GM23338 (cell line): ENCODE measurements at regions not wholly inside any gene's neighbourhood (a gene's known extent, or its start where the extent isn't known, plus 50 kb on each side); places are given as distances from the start of the nearest gene placed in this dataset.

ENCODE experiments used
- ATAC-seq: fragments of 200-7000 bp; cut with Tn5 transposase; 3 replicates; pipeline ENCODE4 v1.9.1; 2020
- DNase-seq: peaks from one replicate; pipeline ENCODE4 v3.0.0-alpha.2; 2015; ENCODE audit warnings: low spot score
- H2AFZ ChIP-seq: fragments of 200-600 bp; sonication (generic); 2 replicates; pipeline ENCODE4 v1.8.0; 2016; ENCODE audit warnings: antibody characterized with exemption, mild to moderate bottlenecking, moderate library complexity
- H3F3A ChIP-seq: fragments of 200-600 bp; sonication (generic); replicated peaks from 2 replicates; pipeline ENCODE4 v1.8.0; 2017; ENCODE audit warnings: antibody characterized with exemption, mixed run types, low read depth
- H3K27ac ChIP-seq: fragments of 200-600 bp; sonication (generic); 2 replicates; pipeline ENCODE4 v1.6.1; 2016; ENCODE audit warnings: low read depth
- H3K27me3 ChIP-seq: fragments of 200-600 bp; sonication (generic); 2 replicates; pipeline ENCODE4 v1.8.0; 2016; ENCODE audit warnings: mild to moderate bottlenecking, mixed run types, moderate library complexity; ENCODE audit not compliant: insufficient read depth
- H3K36me3 ChIP-seq: fragments of 200-600 bp; sonication (generic); 2 replicates; pipeline ENCODE4 v1.8.0; 2016; ENCODE audit warnings: mild to moderate bottlenecking; ENCODE audit not compliant: insufficient read depth
- H3K4me1 ChIP-seq: fragments of 200-600 bp; sonication (generic); 2 replicates; pipeline ENCODE4 v1.8.0; 2016; ENCODE audit warnings: mild to moderate bottlenecking, moderate library complexity; ENCODE audit not compliant: insufficient read depth
- H3K4me2 ChIP-seq: fragments of 200-600 bp; sonication (generic); 2 replicates; pipeline ENCODE4 v1.7.1; 2017; ENCODE audit warnings: mixed run types
- H3K4me3 ChIP-seq: fragments of 200-600 bp; sonication (generic); 2 replicates; pipeline ENCODE4 v1.6.1; 2016; ENCODE audit warnings: mixed run types
- H3K79me2 ChIP-seq: fragments of 200-600 bp; sonication (generic); replicated peaks from 2 replicates; pipeline ENCODE4 v1.8.0; 2017; ENCODE audit warnings: mild to moderate bottlenecking; ENCODE audit not compliant: insufficient read depth
- H3K9me2 ChIP-seq: fragments of 200-600 bp; sonication (generic); 2 replicates; pipeline ENCODE4 v1.8.0; 2017; ENCODE audit not compliant: insufficient read depth
- H4K20me1 ChIP-seq: fragments of 200-600 bp; sonication (generic); replicated peaks from 2 replicates; pipeline ENCODE4 v1.8.0; 2017; ENCODE audit warnings: mild to moderate bottlenecking; ENCODE audit not compliant: insufficient read depth
- H3K27ac Mint-ChIP-seq: 2 replicates; pipeline ENCODE4 v1.8.0; 2020; ENCODE audit warnings: inconsistent platforms, mild to moderate bottlenecking, moderate library complexity, mixed read lengths
- H3K27me3 Mint-ChIP-seq: 3 replicates; pipeline ENCODE4 v1.8.0; 2022; ENCODE audit warnings: low read depth, mild to moderate bottlenecking, moderate library complexity, mixed read lengths, inconsistent platforms; ENCODE audit not compliant: insufficient read depth, poor library complexity
- H3K36me3 Mint-ChIP-seq: 3 replicates; pipeline ENCODE4 v1.8.0; 2021; ENCODE audit warnings: low read depth, mild to moderate bottlenecking, inconsistent platforms, moderate library complexity, mixed read lengths
- H3K4me1 Mint-ChIP-seq: 3 replicates; pipeline ENCODE4 v1.8.0; 2020; ENCODE audit warnings: mild to moderate bottlenecking, inconsistent platforms, mixed read lengths
- H3K4me3 Mint-ChIP-seq: 3 replicates; pipeline ENCODE4 v1.8.0; 2021; ENCODE audit warnings: moderate library complexity, mild to moderate bottlenecking, inconsistent platforms, mixed read lengths
- H3K9me3 Mint-ChIP-seq: 3 replicates; pipeline ENCODE4 v1.8.0; 2020; ENCODE audit warnings: moderate library complexity, mild to moderate bottlenecking, inconsistent platforms, mixed read lengths
- CREB1 ChIP-seq: fragments of 250-450 bp; sonication (Bioruptor Pico); IDR thresholded peaks from 2 replicates; pipeline ENCODE4 v1.5.0; 2020; ENCODE audit warnings: low read depth, mild to moderate bottlenecking, moderate library complexity
- EZH2phosphoT487 ChIP-seq: fragments of 200-600 bp; sonication (generic); IDR thresholded peaks from one replicate; pipeline ENCODE4 v1.8.1; 2018; ENCODE audit warnings: antibody characterized with exemption; ENCODE audit not compliant: unreplicated experiment
- JUNB ChIP-seq: IDR thresholded peaks from one replicate; pipeline ENCODE4 v1.6.1; 2016; ENCODE audit warnings: antibody characterized with exemption; ENCODE audit not compliant: unreplicated experiment
- NANOG ChIP-seq: IDR thresholded peaks from 2 replicates; pipeline ENCODE4 v1.6.1; 2016; ENCODE audit warnings: antibody characterized with exemption, borderline replicate concordance
- POLR2AphosphoS5 ChIP-seq: IDR thresholded peaks from 2 replicates; pipeline ENCODE4 v1.6.1; 2016; ENCODE audit warnings: antibody characterized with exemption, low read depth
- STAT1 ChIP-seq: IDR thresholded peaks from one replicate; pipeline ENCODE4 v1.6.1; 2016; ENCODE audit warnings: antibody characterized with exemption; ENCODE audit not compliant: unreplicated experiment
- ZNF114 ChIP-seq: fragments of 250-450 bp; sonication (Bioruptor Pico); IDR thresholded peaks from 2 replicates; pipeline ENCODE4 v1.5.0; 2020; ENCODE audit warnings: mild to moderate bottlenecking, moderate library complexity
- ZNF331 ChIP-seq: fragments of 250-450 bp; sonication (Bioruptor Pico); IDR thresholded peaks from 2 replicates; pipeline ENCODE4 v1.5.0; 2020; ENCODE audit warnings: low read depth, mild to moderate bottlenecking, moderate library complexity
- TF ChIP-seq, protein P1 (sequence below): IDR thresholded peaks from one replicate; pipeline ENCODE4 v1.6.1; 2018; ENCODE audit warnings: antibody characterized with exemption; ENCODE audit not compliant: unreplicated experiment
- TF ChIP-seq, protein P2 (sequence below): IDR thresholded peaks from 2 replicates; pipeline ENCODE4 v1.6.1; 2016; ENCODE audit warnings: antibody characterized with exemption
- TF ChIP-seq, protein P3 (sequence below): fragments of 250-450 bp; sonication (Bioruptor Pico); IDR thresholded peaks from 2 replicates; pipeline ENCODE4 v1.5.0; 2020; ENCODE audit warnings: mild to moderate bottlenecking, moderate library complexity
- TF ChIP-seq, protein P4 (sequence below), 2 experiments: fragments of 200-600 bp in 1 of 2; sonication (generic) in 1 of 2; conservative IDR thresholded peaks; 2 replicates each; pipeline versions ENCODE4 v1.5.1 to v1.6.1; 2016 to 2017; ENCODE audit warnings: antibody characterized with exemption in 2 of 2, low read depth in 2 of 2, mild to moderate bottlenecking in 2 of 2, moderate library complexity in 1 of 2

DNA sequence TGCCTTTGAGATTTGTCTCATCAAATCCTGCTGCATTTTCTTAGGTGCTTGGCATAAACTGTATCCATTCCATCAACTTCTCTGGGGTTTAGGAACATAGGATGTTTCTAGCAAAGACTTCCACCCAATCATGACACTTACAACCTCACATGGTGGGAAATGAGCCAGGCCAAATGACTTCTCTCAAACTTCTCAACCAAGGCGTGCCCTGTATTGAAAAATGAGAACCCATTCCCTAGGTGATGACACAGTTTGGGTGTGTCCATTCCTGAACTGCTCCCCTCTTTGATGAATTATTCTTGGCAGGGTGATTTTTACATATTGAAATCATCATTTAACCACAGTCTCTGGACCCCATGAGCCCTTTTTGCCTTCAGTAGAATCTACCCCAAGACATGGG lies 161.1 kb downstream of the EN1 start:
- no peak overlapping the region for H2AFZ ChIP-seq
- H3K36me3 Mint-ChIP-seq: no peaks in the 10 kb centered on the region
- DNase-seq: no peak
- no peak overlapping the region for H3K4me2 ChIP-seq
- no peak overlapping the region for H3K27ac Mint-ChIP-seq
- H3K79me2 ChIP-seq: no peaks in the 10 kb centered on the region
- H3K4me3 ChIP-seq: no peak overlapping the region
- ATAC-seq: no peak
- TF ChIP-seq, protein P1, sequence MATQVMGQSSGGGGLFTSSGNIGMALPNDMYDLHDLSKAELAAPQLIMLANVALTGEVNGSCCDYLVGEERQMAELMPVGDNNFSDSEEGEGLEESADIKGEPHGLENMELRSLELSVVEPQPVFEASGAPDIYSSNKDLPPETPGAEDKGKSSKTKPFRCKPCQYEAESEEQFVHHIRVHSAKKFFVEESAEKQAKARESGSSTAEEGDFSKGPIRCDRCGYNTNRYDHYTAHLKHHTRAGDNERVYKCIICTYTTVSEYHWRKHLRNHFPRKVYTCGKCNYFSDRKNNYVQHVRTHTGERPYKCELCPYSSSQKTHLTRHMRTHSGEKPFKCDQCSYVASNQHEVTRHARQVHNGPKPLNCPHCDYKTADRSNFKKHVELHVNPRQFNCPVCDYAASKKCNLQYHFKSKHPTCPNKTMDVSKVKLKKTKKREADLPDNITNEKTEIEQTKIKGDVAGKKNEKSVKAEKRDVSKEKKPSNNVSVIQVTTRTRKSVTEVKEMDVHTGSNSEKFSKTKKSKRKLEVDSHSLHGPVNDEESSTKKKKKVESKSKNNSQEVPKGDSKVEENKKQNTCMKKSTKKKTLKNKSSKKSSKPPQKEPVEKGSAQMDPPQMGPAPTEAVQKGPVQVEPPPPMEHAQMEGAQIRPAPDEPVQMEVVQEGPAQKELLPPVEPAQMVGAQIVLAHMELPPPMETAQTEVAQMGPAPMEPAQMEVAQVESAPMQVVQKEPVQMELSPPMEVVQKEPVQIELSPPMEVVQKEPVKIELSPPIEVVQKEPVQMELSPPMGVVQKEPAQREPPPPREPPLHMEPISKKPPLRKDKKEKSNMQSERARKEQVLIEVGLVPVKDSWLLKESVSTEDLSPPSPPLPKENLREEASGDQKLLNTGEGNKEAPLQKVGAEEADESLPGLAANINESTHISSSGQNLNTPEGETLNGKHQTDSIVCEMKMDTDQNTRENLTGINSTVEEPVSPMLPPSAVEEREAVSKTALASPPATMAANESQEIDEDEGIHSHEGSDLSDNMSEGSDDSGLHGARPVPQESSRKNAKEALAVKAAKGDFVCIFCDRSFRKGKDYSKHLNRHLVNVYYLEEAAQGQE: no peak
- no peak for TF ChIP-seq ZNF331 (CRISPR knock-in tag)
- no peak for TF ChIP-seq POLR2AphosphoS5
- TF ChIP-seq STAT1: no peak
- TF ChIP-seq, protein P2, sequence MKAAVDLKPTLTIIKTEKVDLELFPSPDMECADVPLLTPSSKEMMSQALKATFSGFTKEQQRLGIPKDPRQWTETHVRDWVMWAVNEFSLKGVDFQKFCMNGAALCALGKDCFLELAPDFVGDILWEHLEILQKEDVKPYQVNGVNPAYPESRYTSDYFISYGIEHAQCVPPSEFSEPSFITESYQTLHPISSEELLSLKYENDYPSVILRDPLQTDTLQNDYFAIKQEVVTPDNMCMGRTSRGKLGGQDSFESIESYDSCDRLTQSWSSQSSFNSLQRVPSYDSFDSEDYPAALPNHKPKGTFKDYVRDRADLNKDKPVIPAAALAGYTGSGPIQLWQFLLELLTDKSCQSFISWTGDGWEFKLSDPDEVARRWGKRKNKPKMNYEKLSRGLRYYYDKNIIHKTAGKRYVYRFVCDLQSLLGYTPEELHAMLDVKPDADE: no peak
- TF ChIP-seq EZH2phosphoT487: no peak
- no peak for TF ChIP-seq ZNF114 (CRISPR knock-in tag)
- TF ChIP-seq JUNB: no peak
- TF ChIP-seq, protein P3, sequence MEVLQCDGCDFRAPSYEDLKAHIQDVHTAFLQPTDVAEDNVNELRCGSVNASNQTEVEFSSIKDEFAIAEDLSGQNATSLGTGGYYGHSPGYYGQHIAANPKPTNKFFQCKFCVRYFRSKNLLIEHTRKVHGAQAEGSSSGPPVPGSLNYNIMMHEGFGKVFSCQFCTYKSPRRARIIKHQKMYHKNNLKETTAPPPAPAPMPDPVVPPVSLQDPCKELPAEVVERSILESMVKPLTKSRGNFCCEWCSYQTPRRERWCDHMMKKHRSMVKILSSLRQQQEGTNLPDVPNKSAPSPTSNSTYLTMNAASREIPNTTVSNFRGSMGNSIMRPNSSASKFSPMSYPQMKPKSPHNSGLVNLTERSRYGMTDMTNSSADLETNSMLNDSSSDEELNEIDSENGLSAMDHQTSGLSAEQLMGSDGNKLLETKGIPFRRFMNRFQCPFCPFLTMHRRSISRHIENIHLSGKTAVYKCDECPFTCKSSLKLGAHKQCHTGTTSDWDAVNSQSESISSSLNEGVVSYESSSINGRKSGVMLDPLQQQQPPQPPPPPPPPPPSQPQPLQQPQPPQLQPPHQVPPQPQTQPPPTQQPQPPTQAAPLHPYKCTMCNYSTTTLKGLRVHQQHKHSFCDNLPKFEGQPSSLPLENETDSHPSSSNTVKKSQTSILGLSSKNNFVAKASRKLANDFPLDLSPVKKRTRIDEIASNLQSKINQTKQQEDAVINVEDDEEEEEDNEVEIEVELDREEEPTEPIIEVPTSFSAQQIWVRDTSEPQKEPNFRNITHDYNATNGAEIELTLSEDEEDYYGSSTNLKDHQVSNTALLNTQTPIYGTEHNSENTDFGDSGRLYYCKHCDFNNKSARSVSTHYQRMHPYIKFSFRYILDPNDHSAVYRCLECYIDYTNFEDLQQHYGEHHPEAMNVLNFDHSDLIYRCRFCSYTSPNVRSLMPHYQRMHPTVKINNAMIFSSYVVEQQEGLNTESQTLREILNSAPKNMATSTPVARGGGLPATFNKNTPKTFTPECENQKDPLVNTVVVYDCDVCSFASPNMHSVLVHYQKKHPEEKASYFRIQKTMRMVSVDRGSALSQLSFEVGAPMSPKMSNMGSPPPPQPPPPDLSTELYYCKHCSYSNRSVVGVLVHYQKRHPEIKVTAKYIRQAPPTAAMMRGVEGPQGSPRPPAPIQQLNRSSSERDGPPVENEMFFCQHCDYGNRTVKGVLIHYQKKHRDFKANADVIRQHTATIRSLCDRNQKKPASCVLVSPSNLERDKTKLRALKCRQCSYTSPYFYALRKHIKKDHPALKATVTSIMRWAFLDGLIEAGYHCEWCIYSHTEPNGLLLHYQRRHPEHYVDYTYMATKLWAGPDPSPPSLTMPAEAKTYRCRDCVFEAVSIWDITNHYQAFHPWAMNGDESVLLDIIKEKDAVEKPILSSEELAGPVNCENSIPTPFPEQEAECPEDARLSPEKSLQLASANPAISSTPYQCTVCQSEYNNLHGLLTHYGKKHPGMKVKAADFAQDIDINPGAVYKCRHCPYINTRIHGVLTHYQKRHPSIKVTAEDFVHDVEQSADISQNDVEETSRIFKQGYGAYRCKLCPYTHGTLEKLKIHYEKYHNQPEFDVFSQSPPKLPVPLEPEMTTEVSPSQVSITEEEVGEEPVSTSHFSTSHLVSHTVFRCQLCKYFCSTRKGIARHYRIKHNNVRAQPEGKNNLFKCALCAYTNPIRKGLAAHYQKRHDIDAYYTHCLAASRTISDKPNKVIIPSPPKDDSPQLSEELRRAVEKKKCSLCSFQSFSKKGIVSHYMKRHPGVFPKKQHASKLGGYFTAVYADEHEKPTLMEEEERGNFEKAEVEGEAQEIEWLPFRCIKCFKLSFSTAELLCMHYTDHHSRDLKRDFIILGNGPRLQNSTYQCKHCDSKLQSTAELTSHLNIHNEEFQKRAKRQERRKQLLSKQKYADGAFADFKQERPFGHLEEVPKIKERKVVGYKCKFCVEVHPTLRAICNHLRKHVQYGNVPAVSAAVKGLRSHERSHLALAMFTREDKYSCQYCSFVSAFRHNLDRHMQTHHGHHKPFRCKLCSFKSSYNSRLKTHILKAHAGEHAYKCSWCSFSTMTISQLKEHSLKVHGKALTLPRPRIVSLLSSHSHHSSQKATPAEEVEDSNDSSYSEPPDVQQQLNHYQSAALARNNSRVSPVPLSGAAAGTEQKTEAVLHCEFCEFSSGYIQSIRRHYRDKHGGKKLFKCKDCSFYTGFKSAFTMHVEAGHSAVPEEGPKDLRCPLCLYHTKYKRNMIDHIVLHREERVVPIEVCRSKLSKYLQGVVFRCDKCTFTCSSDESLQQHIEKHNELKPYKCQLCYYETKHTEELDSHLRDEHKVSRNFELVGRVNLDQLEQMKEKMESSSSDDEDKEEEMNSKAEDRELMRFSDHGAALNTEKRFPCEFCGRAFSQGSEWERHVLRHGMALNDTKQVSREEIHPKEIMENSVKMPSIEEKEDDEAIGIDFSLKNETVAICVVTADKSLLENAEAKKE (CRISPR knock-in tag): no peak
- TF ChIP-seq, protein P4, sequence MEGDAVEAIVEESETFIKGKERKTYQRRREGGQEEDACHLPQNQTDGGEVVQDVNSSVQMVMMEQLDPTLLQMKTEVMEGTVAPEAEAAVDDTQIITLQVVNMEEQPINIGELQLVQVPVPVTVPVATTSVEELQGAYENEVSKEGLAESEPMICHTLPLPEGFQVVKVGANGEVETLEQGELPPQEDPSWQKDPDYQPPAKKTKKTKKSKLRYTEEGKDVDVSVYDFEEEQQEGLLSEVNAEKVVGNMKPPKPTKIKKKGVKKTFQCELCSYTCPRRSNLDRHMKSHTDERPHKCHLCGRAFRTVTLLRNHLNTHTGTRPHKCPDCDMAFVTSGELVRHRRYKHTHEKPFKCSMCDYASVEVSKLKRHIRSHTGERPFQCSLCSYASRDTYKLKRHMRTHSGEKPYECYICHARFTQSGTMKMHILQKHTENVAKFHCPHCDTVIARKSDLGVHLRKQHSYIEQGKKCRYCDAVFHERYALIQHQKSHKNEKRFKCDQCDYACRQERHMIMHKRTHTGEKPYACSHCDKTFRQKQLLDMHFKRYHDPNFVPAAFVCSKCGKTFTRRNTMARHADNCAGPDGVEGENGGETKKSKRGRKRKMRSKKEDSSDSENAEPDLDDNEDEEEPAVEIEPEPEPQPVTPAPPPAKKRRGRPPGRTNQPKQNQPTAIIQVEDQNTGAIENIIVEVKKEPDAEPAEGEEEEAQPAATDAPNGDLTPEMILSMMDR (conservative IDR thresholded peaks at IDR 0.05; ENCODE audit: low read depth in 2 of 2): no peak
- no peak for TF ChIP-seq NANOG
- no peak for TF ChIP-seq CREB1 (CRISPR knock-in tag)
- no peaks in the 10 kb centered on the region for H3F3A ChIP-seq
- peaks cover 2% of the 10 kb centered on the region; the same call in 1 of the 3 replicates for H3K4me1 Mint-ChIP-seq
- H3K9me2 ChIP-seq: 0 out of 2 replicates have a peak, but pooled peaks cover 4% of the 10 kb centered on the region
- no peaks in the 10 kb centered on the region; the same call in 2 of the 3 replicates for H3K9me3 Mint-ChIP-seq
- H3K27ac ChIP-seq: no peak overlapping the region
- no peaks in the 10 kb centered on the region for H3K4me1 ChIP-seq
- no peaks in the 10 kb centered on the region for H3K36me3 ChIP-seq
- H3K27me3 Mint-ChIP-seq: peaks cover 4% of the 10 kb centered on the region
- no peak overlapping the region for H3K4me3 Mint-ChIP-seq
- no peaks in the 10 kb centered on the region for H4K20me1 ChIP-seq
- no peaks in the 10 kb centered on the region for H3K27me3 ChIP-seq
